ENCODE measurements at regions not wholly inside any gene's neighbourhood (a gene's known extent, or its start where the extent isn't known, plus 50 kb on each side); places are given as distances from the start of the nearest gene placed in this dataset.
A peak's percentile ranks its signal among the peaks of the same experiment; 100 is the strongest.
"Not testable (repeated sequence)": the region's sequence is repeated elsewhere in the genome, so short reads cannot be mapped to it uniquely, and the experiment has no call there.

- Histone ChIP-seq H3K4me1 (ENCODE audit: control insufficient read depth in 1 of 2, insufficient read depth in 2 of 2, low read length in 2 of 2) (no peaks in the 10 kb centered on the region), H3K36me3 (ENCODE audit: control insufficient read depth in 1 of 2, insufficient read depth in 2 of 2, low read length in 2 of 2) (no peaks in the 10 kb centered on the region), H3K4me3 (ENCODE audit: low read depth in 1 of 2, low read length in 2 of 2) (no peak overlapping the region), H3K9me3 (ENCODE audit: control insufficient read depth in 1 of 2, low read length in 2 of 2) (no peaks in the 10 kb centered on the region), H3K27me3 (ENCODE audit: low read depth, low read length) (peaks cover 15% of the 10 kb centered on the region), H3K27ac (ENCODE audit: low read length) (no peak overlapping the region)
These were observed 136.0 kb downstream of the LMLN start for GRCh38 chr3:198096015-198096414.

- Histone ChIP-seq H3K9me3 (ENCODE audit: control insufficient read depth in 1 of 2, low read length in 2 of 2) (no peaks in the 10 kb centered on the region), H3K27me3 (ENCODE audit: low read depth, low read length) (peaks cover 15% of the 10 kb centered on the region), H3K27ac (ENCODE audit: low read length) (no peak overlapping the region), H3K4me3 (ENCODE audit: low read depth in 1 of 2, low read length in 2 of 2) (no peak overlapping the region), H3K4me1 (ENCODE audit: control insufficient read depth in 1 of 2, insufficient read depth in 2 of 2, low read length in 2 of 2) (no peaks in the 10 kb centered on the region), H3K36me3 (ENCODE audit: control insufficient read depth in 1 of 2, insufficient read depth in 2 of 2, low read length in 2 of 2) (no peaks in the 10 kb centered on the region)
These were observed 137.0 kb downstream of the LMLN start for GRCh38 chr3:198097048-198097447.

GRCh38 chr3:198098661-198099081 is 138.7 kb downstream of the LMLN start:
- H3K4me3 ChIP-seq (ENCODE audit: low read depth in 1 of 2, low read length in 2 of 2); H3K27ac ChIP-seq (ENCODE audit: low read length); H3K27me3 ChIP-seq (ENCODE audit: low read depth, low read length); H3K4me1 ChIP-seq (ENCODE audit: control insufficient read depth in 1 of 2, insufficient read depth in 2 of 2, low read length in 2 of 2); H3K9me3 ChIP-seq (ENCODE audit: control insufficient read depth in 1 of 2, low read length in 2 of 2); H3K36me3 ChIP-seq (ENCODE audit: control insufficient read depth in 1 of 2, insufficient read depth in 2 of 2, low read length in 2 of 2): not testable (repeated sequence)

- not testable (repeated sequence) for H3K4me1 ChIP-seq (ENCODE audit: control insufficient read depth in 1 of 2, insufficient read depth in 2 of 2, low read length in 2 of 2); H3K9me3 ChIP-seq (ENCODE audit: control insufficient read depth in 1 of 2, low read length in 2 of 2); H3K27ac ChIP-seq (ENCODE audit: low read length); H3K4me3 ChIP-seq (ENCODE audit: low read depth in 1 of 2, low read length in 2 of 2); H3K36me3 ChIP-seq (ENCODE audit: control insufficient read depth in 1 of 2, insufficient read depth in 2 of 2, low read length in 2 of 2); H3K27me3 ChIP-seq (ENCODE audit: low read depth, low read length)
These were observed 143.1 kb downstream of the LMLN start for GRCh38 chr3:198103070-198103469.

GRCh38 chr3:198106265-198106664 is 146.2 kb downstream of the LMLN start:
- Histone ChIP-seq H3K27me3 (ENCODE audit: low read depth, low read length) (peaks cover 8% of the 10 kb centered on the region), H3K4me3 (ENCODE audit: low read depth in 1 of 2, low read length in 2 of 2) (no peak overlapping the region), H3K9me3 (ENCODE audit: control insufficient read depth in 1 of 2, low read length in 2 of 2) (no peaks in the 10 kb centered on the region), H3K27ac (ENCODE audit: low read length) (no peak overlapping the region), H3K4me1 (ENCODE audit: control insufficient read depth in 1 of 2, insufficient read depth in 2 of 2, low read length in 2 of 2) (no peaks in the 10 kb centered on the region), H3K36me3 (ENCODE audit: control insufficient read depth in 1 of 2, insufficient read depth in 2 of 2, low read length in 2 of 2) (no peaks in the 10 kb centered on the region)

- H3K27me3 ChIP-seq (ENCODE audit: low read depth, low read length), result peaks cover 17% of the 10 kb centered on the region
- H3K9me3 ChIP-seq (ENCODE audit: control insufficient read depth in 1 of 2, low read length in 2 of 2), result no peaks in the 10 kb centered on the region
- H3K4me3 ChIP-seq (ENCODE audit: low read depth in 1 of 2, low read length in 2 of 2), result no peak overlapping the region
- H3K4me1 ChIP-seq (ENCODE audit: control insufficient read depth in 1 of 2, insufficient read depth in 2 of 2, low read length in 2 of 2), result no peaks in the 10 kb centered on the region
- H3K27ac ChIP-seq (ENCODE audit: low read length), result no peak overlapping the region
- no peaks in the 10 kb centered on the region for H3K36me3 ChIP-seq (ENCODE audit: control insufficient read depth in 1 of 2, insufficient read depth in 2 of 2, low read length in 2 of 2)
These were observed 148.1 kb downstream of the LMLN start for GRCh38 chr3:198107840-198108734.

GRCh38 chr3:198109883-198110282 is 149.9 kb downstream of the LMLN start:
- Histone ChIP-seq H3K36me3 (ENCODE audit: control insufficient read depth in 1 of 2, insufficient read depth in 2 of 2, low read length in 2 of 2) (no peaks in the 10 kb centered on the region), H3K27ac (ENCODE audit: low read length) (no peak overlapping the region), H3K4me1 (ENCODE audit: control insufficient read depth in 1 of 2, insufficient read depth in 2 of 2, low read length in 2 of 2) (no peaks in the 10 kb centered on the region), H3K4me3 (ENCODE audit: low read depth in 1 of 2, low read length in 2 of 2) (no peak overlapping the region), H3K9me3 (ENCODE audit: control insufficient read depth in 1 of 2, low read length in 2 of 2) (no peaks in the 10 kb centered on the region), H3K27me3 (ENCODE audit: low read depth, low read length) (peaks cover 28% of the 10 kb centered on the region)

- no peaks in the 10 kb centered on the region for H3K9me3 ChIP-seq (ENCODE audit: control insufficient read depth in 1 of 2, low read length in 2 of 2)
- peaks cover 28% of the 10 kb centered on the region for H3K27me3 ChIP-seq (ENCODE audit: low read depth, low read length)
- no peak overlapping the region for H3K4me3 ChIP-seq (ENCODE audit: low read depth in 1 of 2, low read length in 2 of 2)
- no peaks in the 10 kb centered on the region for H3K36me3 ChIP-seq (ENCODE audit: control insufficient read depth in 1 of 2, insufficient read depth in 2 of 2, low read length in 2 of 2)
- no peak overlapping the region for H3K27ac ChIP-seq (ENCODE audit: low read length)
- no peaks in the 10 kb centered on the region for H3K4me1 ChIP-seq (ENCODE audit: control insufficient read depth in 1 of 2, insufficient read depth in 2 of 2, low read length in 2 of 2)
These were observed 152.0 kb downstream of the LMLN start for GRCh38 chr3:198112031-198112430.

GRCh38 chr3:198113206-198114053 is 153.4 kb downstream of the LMLN start:
- H3K4me3 ChIP-seq (ENCODE audit: low read depth in 1 of 2, low read length in 2 of 2), result peak overlapping the region; percentile 33 to 35
- H3K4me1 ChIP-seq (ENCODE audit: control insufficient read depth in 1 of 2, insufficient read depth in 2 of 2, low read length in 2 of 2), result no peaks in the 10 kb centered on the region
- no peaks in the 10 kb centered on the region for H3K36me3 ChIP-seq (ENCODE audit: control insufficient read depth in 1 of 2, insufficient read depth in 2 of 2, low read length in 2 of 2)
- peaks cover 28% of the 10 kb centered on the region for H3K27me3 ChIP-seq (ENCODE audit: low read depth, low read length)
- H3K9me3 ChIP-seq (ENCODE audit: control insufficient read depth in 1 of 2, low read length in 2 of 2), result no peaks in the 10 kb centered on the region
- no peak overlapping the region for H3K27ac ChIP-seq (ENCODE audit: low read length)

- peaks cover 28% of the 10 kb centered on the region for H3K27me3 ChIP-seq (ENCODE audit: low read depth, low read length)
These were observed 154.5 kb downstream of the LMLN start for GRCh38 chr3:198114516-198114915.

GRCh38 chr3:198122184-198122583 is 162.2 kb downstream of the LMLN start:
- not testable (repeated sequence) for H3K4me1 ChIP-seq (ENCODE audit: control insufficient read depth in 1 of 2, insufficient read depth in 2 of 2, low read length in 2 of 2); H3K27me3 ChIP-seq (ENCODE audit: low read depth, low read length); H3K36me3 ChIP-seq (ENCODE audit: control insufficient read depth in 1 of 2, insufficient read depth in 2 of 2, low read length in 2 of 2); H3K4me3 ChIP-seq (ENCODE audit: low read depth in 1 of 2, low read length in 2 of 2); H3K27ac ChIP-seq (ENCODE audit: low read length); H3K9me3 ChIP-seq (ENCODE audit: control insufficient read depth in 1 of 2, low read length in 2 of 2)

More at GRCh38 chr3:198114516-198114915, 154.5 kb downstream of the LMLN start:
- not testable (repeated sequence) for H3K27ac ChIP-seq (ENCODE audit: low read length); H3K4me3 ChIP-seq (ENCODE audit: low read depth in 1 of 2, low read length in 2 of 2); H3K36me3 ChIP-seq (ENCODE audit: control insufficient read depth in 1 of 2, insufficient read depth in 2 of 2, low read length in 2 of 2); H3K9me3 ChIP-seq (ENCODE audit: control insufficient read depth in 1 of 2, low read length in 2 of 2); H3K4me1 ChIP-seq (ENCODE audit: control insufficient read depth in 1 of 2, insufficient read depth in 2 of 2, low read length in 2 of 2)
